ENCODE measurements at regions not wholly inside any gene's neighbourhood (a gene's known extent, or its start where the extent isn't known, plus 50 kb on each side); places are given as distances from the start of the nearest gene placed in this dataset.

GRCh38 chr16:64206862-64207261 is 915.0 kb downstream of the CDH11 start:
- Mint-ChIP-seq H3K27ac (ENCODE audit: unreplicated experiment) (no peak overlapping the region), H3K36me3 (ENCODE audit: unreplicated experiment) (no peaks in the 10 kb centered on the region), H3K9me3 (ENCODE audit: unreplicated experiment) (no peaks in the 10 kb centered on the region), H3K27me3 (ENCODE audit: unreplicated experiment) (peaks cover 22% of the 10 kb centered on the region), H3K4me1 (ENCODE audit: unreplicated experiment) (peaks cover 2% of the 10 kb centered on the region), H3K4me3 (ENCODE audit: unreplicated experiment) (no peak overlapping the region)
- no peak for TF ChIP-seq CTCF (IDR thresholded peaks at IDR 0.05)
- DNase-seq (ENCODE audit: extremely low spot score, unreplicated experiment) = no peak

DNA sequence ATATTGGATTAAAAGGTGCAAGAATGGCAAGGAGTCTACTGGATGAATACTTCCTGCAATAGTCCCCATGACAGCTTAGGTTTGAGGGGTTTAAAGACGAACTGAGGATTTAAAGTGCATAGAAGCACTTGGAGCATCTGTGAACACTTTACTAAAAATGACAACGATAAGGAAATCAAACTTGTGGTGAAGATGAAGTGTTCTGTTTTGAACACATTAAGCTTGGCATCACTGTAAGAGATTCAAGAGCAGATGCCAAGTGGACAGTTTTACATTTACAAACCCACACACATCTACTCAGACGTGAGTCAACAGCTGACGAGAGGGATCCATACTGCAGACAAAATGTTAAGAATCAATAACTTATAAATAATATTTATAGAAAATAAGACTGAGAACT is 918.7 kb downstream of the CDH11 start:
- Mint-ChIP-seq H3K27me3 (ENCODE audit: unreplicated experiment) (peaks cover 19% of the 10 kb centered on the region), H3K36me3 (ENCODE audit: unreplicated experiment) (no peaks in the 10 kb centered on the region), H3K27ac (ENCODE audit: unreplicated experiment) (no peak overlapping the region), H3K4me3 (ENCODE audit: unreplicated experiment) (no peak overlapping the region), H3K9me3 (ENCODE audit: unreplicated experiment) (no peaks in the 10 kb centered on the region), H3K4me1 (ENCODE audit: unreplicated experiment) (peaks cover 5% of the 10 kb centered on the region)
- no peak for TF ChIP-seq CTCF (IDR thresholded peaks at IDR 0.05)
- DNase-seq (ENCODE audit: extremely low spot score, unreplicated experiment) = no peak

DNA sequence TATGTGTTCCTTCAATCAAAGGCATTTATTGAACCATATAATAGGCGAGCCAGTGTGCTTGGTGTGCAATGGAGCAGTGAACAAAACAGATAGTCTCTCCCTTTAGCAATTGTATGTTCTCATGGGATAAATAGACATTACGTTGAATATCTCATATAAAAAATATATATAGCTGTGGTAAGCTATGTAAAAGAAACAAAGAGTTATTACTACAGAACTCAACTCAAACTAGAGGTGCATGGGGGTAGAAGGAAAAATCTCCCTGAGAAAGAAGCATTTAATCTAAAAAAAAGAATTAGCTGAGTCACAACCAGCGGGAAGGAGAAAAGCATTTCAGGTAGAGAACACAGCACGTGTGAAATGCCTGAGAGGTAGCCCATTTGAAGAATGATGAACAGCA is 919.3 kb downstream of the CDH11 start:
- no peak for DNase-seq (ENCODE audit: extremely low spot score, unreplicated experiment)
- Mint-ChIP-seq H3K4me3 (ENCODE audit: unreplicated experiment) (no peak overlapping the region), H3K36me3 (ENCODE audit: unreplicated experiment) (no peaks in the 10 kb centered on the region), H3K27me3 (ENCODE audit: unreplicated experiment) (peaks cover 19% of the 10 kb centered on the region), H3K4me1 (ENCODE audit: unreplicated experiment) (peaks cover 5% of the 10 kb centered on the region), H3K27ac (ENCODE audit: unreplicated experiment) (no peak overlapping the region), H3K9me3 (ENCODE audit: unreplicated experiment) (no peaks in the 10 kb centered on the region)
- TF ChIP-seq CTCF (IDR thresholded peaks at IDR 0.05) = no peak

- Mint-ChIP-seq H3K4me3 (ENCODE audit: unreplicated experiment) (no peak overlapping the region), H3K27ac (ENCODE audit: unreplicated experiment) (no peak overlapping the region), H3K36me3 (ENCODE audit: unreplicated experiment) (no peaks in the 10 kb centered on the region), H3K4me1 (ENCODE audit: unreplicated experiment) (peaks cover 5% of the 10 kb centered on the region), H3K27me3 (ENCODE audit: unreplicated experiment) (peaks cover 5% of the 10 kb centered on the region), H3K9me3 (ENCODE audit: unreplicated experiment) (no peaks in the 10 kb centered on the region)
- no peak for DNase-seq (ENCODE audit: extremely low spot score, unreplicated experiment)
- no peak for TF ChIP-seq CTCF (IDR thresholded peaks at IDR 0.05)
Observed at GRCh38 chr16:64196444-64196843, 925.4 kb downstream of the CDH11 start.

DNA sequence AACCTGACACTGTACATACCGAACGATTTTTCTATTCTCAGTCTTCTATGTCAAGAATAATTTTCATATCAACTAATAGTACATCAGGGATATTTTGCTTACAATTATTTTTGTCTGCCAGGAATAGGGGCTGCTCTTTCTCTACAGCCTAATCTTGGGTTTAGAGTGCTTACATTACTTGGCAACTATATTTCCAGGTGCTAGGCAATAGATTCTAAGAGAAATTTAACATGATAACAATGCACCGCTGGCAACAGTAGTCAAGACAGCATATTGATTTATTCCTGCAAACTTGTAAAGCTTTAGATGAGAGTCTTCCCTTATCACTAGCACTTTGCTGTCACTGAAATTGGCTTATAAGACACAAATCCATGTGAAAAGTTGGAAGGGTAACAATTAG is 935.9 kb downstream of the CDH11 start:
- Mint-ChIP-seq H3K27me3 (ENCODE audit: unreplicated experiment) (no peaks in the 10 kb centered on the region), H3K4me3 (ENCODE audit: unreplicated experiment) (no peak overlapping the region), H3K4me1 (ENCODE audit: unreplicated experiment) (peaks cover 11% of the 10 kb centered on the region), H3K27ac (ENCODE audit: unreplicated experiment) (no peak overlapping the region), H3K9me3 (ENCODE audit: unreplicated experiment) (no peaks in the 10 kb centered on the region), H3K36me3 (ENCODE audit: unreplicated experiment) (no peaks in the 10 kb centered on the region)
- DNase-seq (ENCODE audit: extremely low spot score, unreplicated experiment) = no peak
- no peak for TF ChIP-seq CTCF (IDR thresholded peaks at IDR 0.05)
